ENCODE measurements at regions not wholly inside any gene's neighbourhood (a gene's known extent, or its start where the extent isn't known, plus 50 kb on each side); places are given as distances from the start of the nearest gene placed in this dataset.

- Histone ChIP-seq H3K27ac (no peak overlapping the region), H3K4me3 (no peak overlapping the region), H3K27me3 (peaks cover 9% of the 10 kb centered on the region), H3K36me3 (no peaks in the 10 kb centered on the region), H3K9me3 (no peaks in the 10 kb centered on the region), H3K4me1 (no peaks in the 10 kb centered on the region)
- ATAC-seq, result no peak
- WGBS, 2 donors (ENCODE audit: low coverage in 1 of 2), result 74 to 90% methylated on average over 4 of the region's 4 CpGs
- no peak for TF ChIP-seq POLR2AphosphoS5 (IDR thresholded peaks at IDR 0.05)
- TF ChIP-seq EP300 (IDR thresholded peaks at IDR 0.05), result no peak
- TF ChIP-seq, protein P1, sequence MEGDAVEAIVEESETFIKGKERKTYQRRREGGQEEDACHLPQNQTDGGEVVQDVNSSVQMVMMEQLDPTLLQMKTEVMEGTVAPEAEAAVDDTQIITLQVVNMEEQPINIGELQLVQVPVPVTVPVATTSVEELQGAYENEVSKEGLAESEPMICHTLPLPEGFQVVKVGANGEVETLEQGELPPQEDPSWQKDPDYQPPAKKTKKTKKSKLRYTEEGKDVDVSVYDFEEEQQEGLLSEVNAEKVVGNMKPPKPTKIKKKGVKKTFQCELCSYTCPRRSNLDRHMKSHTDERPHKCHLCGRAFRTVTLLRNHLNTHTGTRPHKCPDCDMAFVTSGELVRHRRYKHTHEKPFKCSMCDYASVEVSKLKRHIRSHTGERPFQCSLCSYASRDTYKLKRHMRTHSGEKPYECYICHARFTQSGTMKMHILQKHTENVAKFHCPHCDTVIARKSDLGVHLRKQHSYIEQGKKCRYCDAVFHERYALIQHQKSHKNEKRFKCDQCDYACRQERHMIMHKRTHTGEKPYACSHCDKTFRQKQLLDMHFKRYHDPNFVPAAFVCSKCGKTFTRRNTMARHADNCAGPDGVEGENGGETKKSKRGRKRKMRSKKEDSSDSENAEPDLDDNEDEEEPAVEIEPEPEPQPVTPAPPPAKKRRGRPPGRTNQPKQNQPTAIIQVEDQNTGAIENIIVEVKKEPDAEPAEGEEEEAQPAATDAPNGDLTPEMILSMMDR (IDR thresholded peaks at IDR 0.05), result no peak
- no peak for TF ChIP-seq POLR2A (IDR thresholded peaks at IDR 0.05)
These were observed 149.4 kb downstream of the SHOX2 start for GRCh38 chr3:157956850-157957249.

GRCh38 chr3:157956176-157956575, 150.0 kb downstream of the SHOX2 start:
- TF ChIP-seq POLR2AphosphoS5 (IDR thresholded peaks at IDR 0.05), result no peak
- TF ChIP-seq EP300 (IDR thresholded peaks at IDR 0.05), result no peak
- TF ChIP-seq, protein P1 (IDR thresholded peaks at IDR 0.05), result no peak
- TF ChIP-seq POLR2A (IDR thresholded peaks at IDR 0.05), result no peak
- Histone ChIP-seq H3K9me3 (no peaks in the 10 kb centered on the region), H3K4me1 (no peaks in the 10 kb centered on the region), H3K27me3 (peaks cover 9% of the 10 kb centered on the region), H3K36me3 (no peaks in the 10 kb centered on the region), H3K4me3 (no peak overlapping the region), H3K27ac (no peak overlapping the region)
- ATAC-seq, result no peak
- 57 to 65% methylated on average over 4 of the region's 4 CpGs for WGBS, 2 donors (ENCODE audit: low coverage in 1 of 2)

- WGBS, 2 donors (ENCODE audit: low coverage in 1 of 2), result 39 to 67% methylated on average over 1 to 2 of the region's 2 CpGs
- no peaks in the 10 kb centered on the region for H3K9me3 ChIP-seq
- H3K36me3 ChIP-seq, result no peaks in the 10 kb centered on the region
- no peaks in the 10 kb centered on the region for H3K4me1 ChIP-seq
- H3K27ac ChIP-seq, result no peak overlapping the region
- H3K27me3 ChIP-seq, result peaks cover 7% of the 10 kb centered on the region
- no peak for ATAC-seq
- no peak for TF ChIP-seq EP300 (IDR thresholded peaks at IDR 0.05)
- TF ChIP-seq POLR2AphosphoS5 (IDR thresholded peaks at IDR 0.05), result no peak
- H3K4me3 ChIP-seq, result no peak overlapping the region
These were observed 152.7 kb downstream of the SHOX2 start for GRCh38 chr3:157953565-157953964.

DNA sequence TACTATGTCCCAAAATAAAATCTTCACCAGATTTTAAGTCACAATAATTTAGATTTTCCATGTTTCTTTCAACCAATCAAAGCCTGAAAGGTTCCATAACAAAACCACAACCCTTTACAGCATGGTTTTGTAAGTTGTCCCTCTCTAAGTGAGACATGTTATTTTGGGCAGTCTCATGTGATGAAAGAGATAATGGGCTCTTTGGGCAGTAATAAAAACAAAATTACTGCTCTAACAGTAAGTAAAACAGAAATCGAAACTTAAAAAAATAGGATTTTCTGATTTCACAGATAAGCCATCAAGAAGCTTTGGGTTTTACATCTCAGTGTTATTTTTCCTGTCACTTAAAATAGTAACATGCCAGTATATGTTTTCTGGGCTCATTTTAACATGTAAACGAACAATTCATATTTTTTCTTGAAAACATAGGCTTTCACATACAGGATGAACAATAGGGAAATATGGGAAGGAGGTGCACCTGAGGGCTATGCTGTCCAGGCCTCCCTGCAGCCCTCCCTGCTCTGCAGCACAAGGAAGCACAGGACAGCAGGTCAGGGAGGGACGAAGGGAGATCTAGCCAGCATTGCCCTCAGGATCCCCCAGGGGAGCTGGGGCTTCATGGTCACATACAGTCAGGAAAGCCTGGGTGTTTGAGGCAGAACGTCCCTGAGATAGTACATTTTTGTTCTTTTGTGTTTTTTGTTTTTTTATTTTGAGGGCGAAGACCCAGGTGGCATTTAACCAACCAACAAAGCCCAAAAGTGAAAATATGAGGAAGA, 157.4 kb downstream of the SHOX2 start:
- Histone ChIP-seq H3K4me1 (no peaks in the 10 kb centered on the region), H3K27me3 (no peaks in the 10 kb centered on the region), H3K4me3 (no peak overlapping the region), H3K27ac (no peak overlapping the region), H3K36me3 (no peaks in the 10 kb centered on the region), H3K9me3 (no peaks in the 10 kb centered on the region)
- ATAC-seq, result no peak
- 42 to 88% methylated on average over 2 to 5 of the region's 5 CpGs for WGBS, 2 donors (ENCODE audit: low coverage in 1 of 2)
- TF ChIP-seq EP300 (IDR thresholded peaks at IDR 0.05) (no peak), POLR2A (IDR thresholded peaks at IDR 0.05) (no peak), POLR2AphosphoS5 (IDR thresholded peaks at IDR 0.05) (no peak)
- TF ChIP-seq, protein P1 (IDR thresholded peaks at IDR 0.05), result no peak

DNA sequence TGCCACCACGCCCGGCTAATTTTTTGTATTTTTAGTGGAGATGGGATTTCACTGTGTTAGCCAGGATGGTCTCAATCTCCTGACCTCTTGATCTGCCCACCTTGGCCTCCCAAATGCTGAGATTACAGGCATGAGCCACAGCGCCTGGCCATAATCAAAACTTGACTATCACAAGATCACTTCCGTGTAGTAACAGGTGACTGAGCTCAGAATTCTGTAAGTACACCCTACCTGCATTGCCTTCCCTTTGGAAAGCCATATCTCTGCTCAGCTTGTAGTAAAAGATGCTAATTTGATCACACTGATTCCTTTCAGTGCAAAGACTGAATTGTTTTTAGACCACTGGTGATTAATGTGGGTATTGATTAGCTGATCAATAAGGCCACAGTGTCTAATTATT, 167.1 kb downstream of the SHOX2 start:
- no peak overlapping the region for H3K27ac ChIP-seq
- H3K4me1 ChIP-seq, result no peaks in the 10 kb centered on the region
- no peaks in the 10 kb centered on the region for H3K27me3 ChIP-seq
- no peaks in the 10 kb centered on the region for H3K9me3 ChIP-seq
- no peak for ATAC-seq
- 88 to 100% methylated on average over 1 to 3 of the region's 4 CpGs for WGBS, 2 donors (ENCODE audit: low coverage in 1 of 2)
- no peak overlapping the region for H3K4me3 ChIP-seq
- no peaks in the 10 kb centered on the region for H3K36me3 ChIP-seq
- no peak for TF ChIP-seq POLR2A (IDR thresholded peaks at IDR 0.05)
- TF ChIP-seq, protein P1 (IDR thresholded peaks at IDR 0.05), result no peak
- TF ChIP-seq EP300 (IDR thresholded peaks at IDR 0.05), result no peak
- TF ChIP-seq POLR2AphosphoS5 (IDR thresholded peaks at IDR 0.05), result no peak

All from gastroesophageal sphincter (tissue), 4 donors.